MCF 10A (cell line): ENCODE measurements at regions not wholly inside any gene's neighbourhood (a gene's known extent, or its start where the extent isn't known, plus 50 kb on each side); places are given as distances from the start of the nearest gene placed in this dataset.

Experiments
- BruUV-seq: library from RNA; stranded (reverse); fragments of 400-500 nt; replicated peaks from 2 replicates; lab custom pipeline; 2021; lab: Mats Ljungman, UMichigan
- CTCF ChIA-PET: fragments of 300-600 bp; sonication (Branson Sonifier 250); formaldehyde crosslinking; extraction: SDS; loops from one replicate; lab custom pipeline; 2021; ENCODE audit warnings: antibody characterized with exemption, inconsistent platforms; lab: Yijun Ruan, JAX
- POLR2A ChIA-PET: fragments of 300-600, 350-650 bp; sonication (Branson Sonifier 250); formaldehyde crosslinking; extraction: SDS; loops from one replicate; lab custom pipeline; 2020; ENCODE audit warnings: antibody characterized with exemption, inconsistent platforms; lab: Yijun Ruan, JAX
- DNase-seq: peaks from one replicate; pipeline ENCODE4 v3.0.0-alpha.2; 2018; ENCODE audit not compliant: unreplicated experiment
- H3K27ac Mint-ChIP-seq: one replicate; pipeline ENCODE4 v1.8.0; 2022; ENCODE audit warnings: mild to moderate bottlenecking, low read depth, mixed read lengths; ENCODE audit not compliant: unreplicated experiment
- H3K27me3 Mint-ChIP-seq: one replicate; pipeline ENCODE4 v1.8.0; 2022; ENCODE audit warnings: mixed read lengths; ENCODE audit not compliant: insufficient read depth, unreplicated experiment
- H3K36me3 Mint-ChIP-seq: one replicate; pipeline ENCODE4 v1.8.0; 2022; ENCODE audit warnings: mild to moderate bottlenecking, moderate library complexity, mixed read lengths; ENCODE audit not compliant: insufficient read depth, unreplicated experiment
- H3K4me1 Mint-ChIP-seq: one replicate; pipeline ENCODE4 v1.8.0; 2022; ENCODE audit warnings: mixed read lengths; ENCODE audit not compliant: insufficient read depth, unreplicated experiment
- H3K4me3 Mint-ChIP-seq: one replicate; pipeline ENCODE4 v1.8.0; 2022; ENCODE audit warnings: mild to moderate bottlenecking, moderate library complexity, mixed read lengths; ENCODE audit not compliant: unreplicated experiment
- H3K9me3 Mint-ChIP-seq: one replicate; pipeline ENCODE4 v1.8.0; 2022; ENCODE audit warnings: mixed read lengths; ENCODE audit not compliant: unreplicated experiment
- CTCF ChIP-seq: fragments of 200-600 bp; IDR thresholded peaks from one replicate; pipeline ENCODE4 v1.8.0; 2022; ENCODE audit warnings: antibody characterized with exemption, mild to moderate bottlenecking; ENCODE audit not compliant: unreplicated experiment
- intact Hi-C: fragments of 100-400 bp; cut with micrococcal nuclease; formaldehyde crosslinking; loops from 2 replicates; pipeline ENCODE4 v1.14.1; 2022

DNA sequence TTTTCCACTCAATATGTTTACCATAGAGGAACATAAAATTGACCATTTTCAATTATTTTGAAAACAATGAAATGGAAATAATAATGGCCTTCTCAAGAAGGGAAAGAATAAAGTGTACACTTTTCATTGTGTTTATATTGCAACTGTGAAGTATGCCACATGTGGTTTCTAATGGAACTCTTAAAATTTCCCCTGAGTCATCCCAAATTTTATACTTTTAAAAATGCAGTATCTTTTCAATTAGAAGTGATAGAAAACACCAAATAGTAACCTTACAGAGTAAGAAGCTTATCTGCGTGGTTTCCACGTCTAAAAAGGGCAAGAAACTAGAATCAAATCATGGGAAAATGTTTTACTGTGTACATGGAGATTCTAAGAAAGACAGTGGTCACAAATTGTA, 70.0 kb downstream of the SCG2 start:
- Mint-ChIP-seq H3K4me1 (peaks cover 10% of the 10 kb centered on the region), H3K27me3 (no peaks in the 10 kb centered on the region), H3K36me3 (no peaks in the 10 kb centered on the region), H3K4me3 (no peak overlapping the region), H3K9me3 (no peaks in the 10 kb centered on the region), H3K27ac (no peak overlapping the region)
- intact Hi-C loops = no loop called here
- ChIA-PET POLR2A (interaction anchor here (1.3 kb wide), 1 partner anchor 10 kb away, joined by 5 read pairs; no protein-coding TSS in a partner anchor), CTCF (interaction anchor here (0.7 kb wide), 1 partner anchor 505 kb away, joined by 3 read pairs; no protein-coding TSS in a partner anchor)
- BruUV-seq = no TSS peak
- DNase-seq = no peak
- no peak for TF ChIP-seq CTCF

DNA sequence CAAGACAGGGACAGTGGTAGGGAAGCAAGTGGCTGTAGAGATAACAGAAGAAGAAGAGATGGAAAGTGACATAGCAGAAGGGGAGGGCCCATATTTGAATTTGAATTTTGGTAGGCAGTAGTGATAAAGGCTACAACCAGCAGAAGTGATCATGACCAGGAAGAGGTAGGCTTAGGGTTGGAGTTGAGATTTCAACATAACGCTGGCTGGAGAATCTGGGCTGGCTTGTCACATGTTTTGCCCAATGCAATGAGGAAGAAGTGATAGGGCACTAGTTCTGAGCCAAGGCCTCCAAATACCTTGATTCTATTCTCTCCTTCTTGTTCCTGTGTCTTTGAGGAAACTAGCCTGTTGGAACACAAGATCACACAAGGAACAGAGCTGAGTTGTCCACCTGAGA, 69.4 kb downstream of the SCG2 start:
- DNase-seq = no peak
- Mint-ChIP-seq H3K4me1 (peaks cover 15% of the 10 kb centered on the region), H3K4me3 (no peak overlapping the region), H3K27me3 (no peaks in the 10 kb centered on the region), H3K9me3 (no peaks in the 10 kb centered on the region), H3K27ac (no peak overlapping the region), H3K36me3 (no peaks in the 10 kb centered on the region)
- ChIA-PET POLR2A (interaction anchor here (1.3 kb wide), 1 partner anchor 10 kb away, joined by 5 read pairs; no protein-coding TSS in a partner anchor), CTCF (no interaction called here)
- BruUV-seq = no TSS peak
- intact Hi-C loops = no loop called here
- TF ChIP-seq CTCF = no peak

- Mint-ChIP-seq H3K27me3 (no peaks in the 10 kb centered on the region), H3K4me1 (peaks cover 27% of the 10 kb centered on the region), H3K4me3 (no peak overlapping the region), H3K36me3 (no peaks in the 10 kb centered on the region), H3K27ac (peak overlapping the region; percentile 17), H3K9me3 (no peaks in the 10 kb centered on the region)
- BruUV-seq = no TSS peak
- TF ChIP-seq CTCF = no peak
- intact Hi-C loops = no loop called here
- no peak for DNase-seq
- ChIA-PET CTCF (interaction anchor here (0.6 kb wide), 1 partner anchor 28 kb away, joined by 4 read pairs; no protein-coding TSS in a partner anchor), POLR2A (no interaction called here)
Observed at GRCh38 chr2:223536546-223536945, 65.6 kb downstream of the SCG2 start.

DNA sequence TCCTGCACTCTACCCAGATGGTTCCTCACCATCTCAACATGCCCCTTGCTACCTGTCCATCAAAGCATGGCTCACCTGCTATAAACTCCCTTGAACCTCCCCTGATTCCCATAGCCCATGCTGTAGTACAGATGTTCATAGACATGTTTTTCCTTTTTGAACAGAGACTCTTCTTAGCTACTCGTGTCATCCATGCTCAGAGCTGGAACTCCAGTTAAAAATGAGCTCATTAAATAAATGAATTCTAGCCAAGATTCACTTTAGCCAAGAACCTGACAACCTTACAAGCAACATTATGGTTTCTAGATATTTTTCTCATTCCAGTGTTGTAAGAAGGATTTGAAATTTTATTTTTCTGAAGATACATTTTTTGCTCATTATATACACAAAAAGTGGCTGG, 65.0 kb downstream of the SCG2 start:
- Mint-ChIP-seq H3K27ac (peak overlapping the region; percentile 17), H3K4me1 (peaks cover 27% of the 10 kb centered on the region), H3K27me3 (no peaks in the 10 kb centered on the region), H3K4me3 (no peak overlapping the region), H3K9me3 (no peaks in the 10 kb centered on the region), H3K36me3 (no peaks in the 10 kb centered on the region)
- CTCF ChIA-PET = interaction anchor here (0.6 to 0.7 kb wide), 2 partner anchors 26 to 241 kb away, joined by 3 to 4 read pairs; no protein-coding TSS in a partner anchor
- POLR2A ChIA-PET = no interaction called here
- no TSS peak for BruUV-seq
- no peak for DNase-seq
- intact Hi-C loops = no loop called here
- TF ChIP-seq CTCF = no peak
